Calu3 (cell line): ENCODE measurements at regions not wholly inside any gene's neighbourhood (a gene's known extent, or its start where the extent isn't known, plus 50 kb on each side); places are given as distances from the start of the nearest gene placed in this dataset.

ENCODE experiments used
- BruUV-seq: library from RNA; stranded (reverse); fragments of 400-500 nt; replicated peaks from 2 replicates; lab custom pipeline; 2021; lab: Mats Ljungman, UMichigan
- CTCF ChIA-PET: fragments of 300-600 bp; sonication (Branson Sonifier 250); formaldehyde crosslinking; loops from one replicate; lab custom pipeline; 2022; ENCODE audit warnings: antibody characterized with exemption; lab: Charles Lee
- DNase-seq: peaks from one replicate; pipeline ENCODE4 v3.0.0; 2022
- H3K27ac Mint-ChIP-seq: one replicate; pipeline ENCODE4 v1.8.0; 2022; ENCODE audit warnings: mixed read lengths; ENCODE audit not compliant: unreplicated experiment
- H3K27me3 Mint-ChIP-seq: one replicate; pipeline ENCODE4 v1.8.0; 2022; ENCODE audit warnings: mixed read lengths; ENCODE audit not compliant: unreplicated experiment
- H3K36me3 Mint-ChIP-seq: one replicate; pipeline ENCODE4 v1.8.0; 2022; ENCODE audit warnings: mild to moderate bottlenecking, moderate library complexity, mixed read lengths; ENCODE audit not compliant: insufficient read depth, unreplicated experiment
- H3K4me1 Mint-ChIP-seq: one replicate; pipeline ENCODE4 v1.8.0; 2022; ENCODE audit warnings: mild to moderate bottlenecking, low read depth, mixed read lengths; ENCODE audit not compliant: unreplicated experiment
- H3K4me3 Mint-ChIP-seq: one replicate; pipeline ENCODE4 v1.8.0; 2022; ENCODE audit warnings: mild to moderate bottlenecking, low read depth, moderate library complexity, mixed read lengths; ENCODE audit not compliant: unreplicated experiment
- H3K9me3 Mint-ChIP-seq: one replicate; pipeline ENCODE4 v1.8.0; 2022; ENCODE audit warnings: low read depth, mixed read lengths; ENCODE audit not compliant: unreplicated experiment
- intact Hi-C: fragments of 100-400 bp; cut with micrococcal nuclease; formaldehyde crosslinking; loops from one replicate; pipeline ENCODE4 v1.10.0; 2022; ENCODE audit not compliant: unreplicated experiment
- TF ChIP-seq, protein P1 (sequence below): fragments of 200-600 bp; IDR thresholded peaks from one replicate; pipeline ENCODE4 v1.8.0; 2022; ENCODE audit warnings: antibody characterized with exemption; ENCODE audit not compliant: unreplicated experiment

GRCh38 chr1:204797401-204797800, 73.3 kb upstream of the NFASC start:
- no peak overlapping the region for H3K27ac Mint-ChIP-seq
- no TSS peak for BruUV-seq
- H3K9me3 Mint-ChIP-seq: no peaks in the 10 kb centered on the region
- CTCF ChIA-PET: interaction anchor here (1.0 to 1.7 kb wide), 2 partner anchors 10 to 25 kb away, joined by 3 to 4 read pairs; no protein-coding TSS in a partner anchor
- H3K4me3 Mint-ChIP-seq: no peak overlapping the region
- intact Hi-C loops: no loop called here
- DNase-seq: no peak
- H3K36me3 Mint-ChIP-seq: no peaks in the 10 kb centered on the region
- TF ChIP-seq, protein P1, sequence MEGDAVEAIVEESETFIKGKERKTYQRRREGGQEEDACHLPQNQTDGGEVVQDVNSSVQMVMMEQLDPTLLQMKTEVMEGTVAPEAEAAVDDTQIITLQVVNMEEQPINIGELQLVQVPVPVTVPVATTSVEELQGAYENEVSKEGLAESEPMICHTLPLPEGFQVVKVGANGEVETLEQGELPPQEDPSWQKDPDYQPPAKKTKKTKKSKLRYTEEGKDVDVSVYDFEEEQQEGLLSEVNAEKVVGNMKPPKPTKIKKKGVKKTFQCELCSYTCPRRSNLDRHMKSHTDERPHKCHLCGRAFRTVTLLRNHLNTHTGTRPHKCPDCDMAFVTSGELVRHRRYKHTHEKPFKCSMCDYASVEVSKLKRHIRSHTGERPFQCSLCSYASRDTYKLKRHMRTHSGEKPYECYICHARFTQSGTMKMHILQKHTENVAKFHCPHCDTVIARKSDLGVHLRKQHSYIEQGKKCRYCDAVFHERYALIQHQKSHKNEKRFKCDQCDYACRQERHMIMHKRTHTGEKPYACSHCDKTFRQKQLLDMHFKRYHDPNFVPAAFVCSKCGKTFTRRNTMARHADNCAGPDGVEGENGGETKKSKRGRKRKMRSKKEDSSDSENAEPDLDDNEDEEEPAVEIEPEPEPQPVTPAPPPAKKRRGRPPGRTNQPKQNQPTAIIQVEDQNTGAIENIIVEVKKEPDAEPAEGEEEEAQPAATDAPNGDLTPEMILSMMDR: no peak
- H3K4me1 Mint-ChIP-seq: no peaks in the 10 kb centered on the region
- H3K27me3 Mint-ChIP-seq: peaks cover 78% of the 10 kb centered on the region

DNA sequence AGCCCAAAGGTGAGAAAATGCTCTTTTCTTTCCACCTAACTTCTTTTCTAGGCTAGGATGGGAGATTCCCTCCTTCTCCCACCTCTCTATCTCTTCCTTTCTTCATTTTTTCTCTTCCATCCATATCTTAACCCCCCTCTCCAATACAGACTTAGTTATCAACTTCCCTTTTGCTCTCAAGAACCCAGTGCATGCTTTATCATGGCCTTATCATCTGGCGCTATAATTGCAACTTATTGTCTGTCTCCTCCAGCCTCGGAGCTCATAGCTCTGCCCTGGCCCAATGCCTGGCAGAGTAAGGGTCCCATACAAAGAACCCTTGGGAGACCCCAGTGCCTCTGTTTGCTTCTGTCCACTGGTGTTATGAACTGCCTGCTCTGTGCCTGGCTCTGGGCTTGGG, 71.0 kb upstream of the NFASC start:
- Mint-ChIP-seq H3K4me1 (no peaks in the 10 kb centered on the region), H3K9me3 (no peaks in the 10 kb centered on the region), H3K4me3 (no peak overlapping the region), H3K27me3 (peaks cover 82% of the 10 kb centered on the region), H3K36me3 (no peaks in the 10 kb centered on the region), H3K27ac (no peak overlapping the region)
- no TSS peak for BruUV-seq
- DNase-seq: no peak
- intact Hi-C loops: no loop called here
- CTCF ChIA-PET: no interaction called here
- TF ChIP-seq, protein P1: no peak

DNA sequence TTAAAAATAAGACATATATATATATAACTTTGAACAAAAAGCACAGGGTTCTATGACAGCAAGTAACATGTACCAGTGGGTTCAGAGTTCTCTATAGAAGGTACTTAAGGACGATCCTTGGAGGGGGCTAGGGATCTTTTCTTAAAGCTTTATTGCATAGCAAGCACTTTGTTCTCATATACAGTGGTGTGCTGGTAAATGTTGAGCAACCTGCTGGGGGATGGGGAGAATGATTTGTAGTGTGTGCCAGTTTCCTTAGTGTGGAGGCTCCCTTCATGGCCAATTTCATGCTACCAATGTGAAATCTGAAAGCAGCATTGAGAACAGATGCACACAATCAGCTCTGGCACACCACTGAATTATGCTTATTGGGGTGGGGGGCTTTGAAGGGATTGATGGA, 69.5 kb upstream of the NFASC start:
- no peak for DNase-seq
- intact Hi-C loops: no loop called here
- H3K4me3 Mint-ChIP-seq: no peak overlapping the region
- H3K9me3 Mint-ChIP-seq: no peaks in the 10 kb centered on the region
- no peak overlapping the region for H3K27ac Mint-ChIP-seq
- no peaks in the 10 kb centered on the region for H3K4me1 Mint-ChIP-seq
- CTCF ChIA-PET: interaction anchor here (1.2 kb wide), 1 partner anchor 9 kb away, joined by 3 read pairs; no protein-coding TSS in a partner anchor
- TF ChIP-seq, protein P1: no peak
- H3K27me3 Mint-ChIP-seq: peaks cover 76% of the 10 kb centered on the region
- no peaks in the 10 kb centered on the region for H3K36me3 Mint-ChIP-seq
- BruUV-seq: no TSS peak

DNA sequence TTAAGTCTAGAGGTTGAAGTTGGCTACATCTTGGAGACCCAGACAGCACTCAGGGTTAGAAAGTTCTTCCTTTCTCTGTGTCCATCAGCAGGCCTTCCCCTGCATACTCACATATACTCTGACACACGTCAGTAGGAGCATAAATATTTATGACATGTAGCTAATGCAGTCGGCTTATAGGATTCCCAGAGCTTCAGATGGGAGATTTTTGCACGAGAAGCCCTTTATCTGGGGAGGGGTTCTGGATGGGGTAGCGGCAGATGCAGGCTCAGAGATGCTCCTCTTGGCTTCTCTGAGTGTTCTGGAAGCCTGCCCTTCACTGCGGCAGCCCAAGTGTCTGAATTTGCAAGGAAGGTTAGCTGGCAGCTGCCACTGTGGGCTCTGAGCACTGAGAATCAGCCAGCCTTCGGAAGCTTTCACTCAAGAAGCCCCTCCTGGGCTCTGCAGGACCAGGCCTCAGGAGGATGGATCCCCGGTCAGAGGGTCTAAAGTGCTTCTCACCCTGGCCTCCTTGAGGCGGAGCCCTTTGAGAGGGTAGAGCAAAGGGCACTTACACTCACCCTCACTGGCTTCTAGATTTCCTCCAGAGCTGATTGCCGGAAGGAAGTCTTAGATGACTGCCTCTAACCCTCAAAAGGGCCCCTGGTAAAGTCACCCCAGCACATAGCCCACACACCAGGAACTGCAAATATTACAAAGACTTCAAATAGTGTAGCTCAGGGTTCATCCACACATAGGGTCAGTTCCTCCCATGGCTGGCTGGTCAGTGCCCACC, 68.1 kb upstream of the NFASC start:
- intact Hi-C loops: no loop called here
- H3K36me3 Mint-ChIP-seq: peaks cover 5% of the 10 kb centered on the region
- H3K9me3 Mint-ChIP-seq: no peaks in the 10 kb centered on the region
- no peak for DNase-seq
- H3K4me1 Mint-ChIP-seq: no peaks in the 10 kb centered on the region
- BruUV-seq: no TSS peak
- H3K4me3 Mint-ChIP-seq: no peak overlapping the region
- peaks cover 63% of the 10 kb centered on the region for H3K27me3 Mint-ChIP-seq
- CTCF ChIA-PET: interaction anchor here (1.2 to 1.3 kb wide), 2 partner anchors 11 to 237 kb away, joined by 4 read pairs; no protein-coding TSS in a partner anchor
- H3K27ac Mint-ChIP-seq: no peak overlapping the region
- TF ChIP-seq, protein P1: no peak
